Left lung (tissue), 4 donors: ENCODE measurements at regions not wholly inside any gene's neighbourhood (a gene's known extent, or its start where the extent isn't known, plus 50 kb on each side); places are given as distances from the start of the nearest gene placed in this dataset.
A peak's percentile ranks its signal among the peaks of the same experiment; 100 is the strongest.

Experiments
- ATAC-seq: fragments of 200-7000 bp; cut with Tn5 transposase; one replicate; pipeline ENCODE4 v1.9.1; 2020; ENCODE audit warnings: moderate library complexity
- DNase-seq, 4 donors: peaks; one replicate each; pipeline ENCODE4 v3.0.0-alpha.2; 2013 to 2020
- H3K27ac ChIP-seq, 2 donors: fragments of 200-600 bp; sonication (generic) in 1 of 2; one replicate each; pipeline versions ENCODE4 v1.5.0 to v1.8.0; 2020 to 2021
- H3K27me3 ChIP-seq, 2 donors: fragments of 200-600 bp; sonication (generic) in 1 of 2; one replicate each; pipeline versions ENCODE4 v1.5.0 to v1.8.0; 2020 to 2021
- H3K36me3 ChIP-seq, 2 donors: fragments of 200-600 bp; sonication (generic) in 1 of 2; one replicate each; pipeline versions ENCODE4 v1.5.0 to v1.8.0; 2020 to 2021
- H3K4me1 ChIP-seq, 2 donors: fragments of 200-600 bp; one replicate each; pipeline ENCODE4 v1.8.0; 2021
- H3K4me3 ChIP-seq, 2 donors: fragments of 200-600 bp; sonication (generic) in 1 of 2; one replicate each; pipeline versions ENCODE4 v1.5.0 to v1.8.0; 2020 to 2021; ENCODE audit warnings: mild to moderate bottlenecking in 1 of 2
- H3K9me3 ChIP-seq, 2 donors: fragments of 200-600 bp; sonication (generic) in 1 of 2; one replicate each; pipeline versions ENCODE4 v1.5.0 to v1.8.0; 2020 to 2021
- CTCF ChIP-seq, 2 donors: fragments of 200-600 bp; sonication (generic) in 1 of 2; IDR thresholded peaks; one replicate each; pipeline versions ENCODE4 v1.5.0 to v1.8.0; 2021; ENCODE audit warnings: antibody characterized with exemption in 2 of 2
- intact Hi-C, 2 donors: fragments of 100-400 bp; cut with DNase I; formaldehyde crosslinking; loops; one replicate each; pipeline versions ENCODE4 v1.11.2 to v1.14.2; 2022
- donor health status: DM: no; HTN: yes; CAD: no.
- donor health status: DM: no; HTN: no; CAD: no.

- ATAC-seq (no peak), DNase-seq (no peak)
- intact Hi-C loops = loop anchor here in 1 of 2 donors (10.0 kb wide), 1 partner anchor 147 kb away; no protein-coding TSS in a partner anchor
- no peak for TF ChIP-seq CTCF (IDR thresholded peaks at IDR 0.05)
- H3K27me3 ChIP-seq = no peaks in the 10 kb centered on the region
- no peak overlapping the region for H3K4me3 ChIP-seq
- H3K36me3 ChIP-seq = no peaks in the 10 kb centered on the region
- H3K4me1 ChIP-seq = no peaks in the 10 kb centered on the region
- peak overlapping the region; percentile 11 to 51 for H3K27ac ChIP-seq
- no peaks in the 10 kb centered on the region for H3K9me3 ChIP-seq
Observed at GRCh38 chr20:22861231-22861980, 173.7 kb upstream of the SSTR4 start.

GRCh38 chr20:22861990-22862389 lies 173.1 kb upstream of the SSTR4 start:
- Histone ChIP-seq H3K27me3 (no peaks in the 10 kb centered on the region), H3K4me3 (no peak overlapping the region), H3K4me1 (no peaks in the 10 kb centered on the region), H3K36me3 (no peaks in the 10 kb centered on the region), H3K9me3 (no peaks in the 10 kb centered on the region), H3K27ac (peak overlapping the region in 1 of 2 donors; percentile 57)
- intact Hi-C loops = loop anchor here in 1 of 2 donors (10.0 kb wide), 1 partner anchor 147 kb away; no protein-coding TSS in a partner anchor
- peak in 2 of 4 donors; percentile 21 to 64 for DNase-seq
- ATAC-seq = peak; percentile 43
- no peak for TF ChIP-seq CTCF (IDR thresholded peaks at IDR 0.05)

DNA sequence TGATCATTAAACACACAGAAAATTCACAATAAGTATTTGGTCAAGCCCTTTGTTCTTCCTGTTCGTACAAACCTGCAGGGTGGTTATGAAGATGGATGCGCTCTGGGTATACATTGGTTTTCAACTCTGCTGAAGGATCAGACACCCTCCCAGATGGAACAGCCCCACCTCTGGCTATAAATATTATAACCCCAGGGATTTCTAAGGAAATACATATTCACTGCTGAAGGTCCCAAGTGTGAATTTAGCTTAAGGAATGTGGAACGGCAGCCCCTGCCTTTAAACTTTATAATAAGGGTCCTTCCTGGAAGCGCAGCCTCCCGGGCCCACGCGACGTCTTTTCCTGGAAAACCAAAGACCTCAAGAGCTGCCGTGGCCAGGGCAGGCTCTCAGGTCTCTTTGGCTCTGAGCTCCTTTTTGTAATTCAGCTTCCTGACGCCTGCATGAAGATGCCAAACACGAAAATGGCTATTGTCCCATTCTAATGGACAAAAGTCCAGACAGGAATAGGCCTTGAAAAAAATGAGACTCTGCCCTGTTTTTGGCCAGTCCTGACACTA lies 172.4 kb upstream of the SSTR4 start:
- no peak for TF ChIP-seq CTCF (IDR thresholded peaks at IDR 0.05)
- no peaks in the 10 kb centered on the region for H3K4me1 ChIP-seq
- peak overlapping the region in 1 of 2 donors; percentile 57 for H3K27ac ChIP-seq
- intact Hi-C loops = loop anchor here in 1 of 2 donors (10.0 kb wide), 1 partner anchor 148 kb away; no protein-coding TSS in a partner anchor
- ATAC-seq = no peak
- H3K36me3 ChIP-seq = no peaks in the 10 kb centered on the region
- DNase-seq = no peak
- no peaks in the 10 kb centered on the region for H3K27me3 ChIP-seq
- H3K4me3 ChIP-seq = no peak overlapping the region
- peaks cover 0 to 3% of the 10 kb centered on the region in 2 donors for H3K9me3 ChIP-seq

DNA sequence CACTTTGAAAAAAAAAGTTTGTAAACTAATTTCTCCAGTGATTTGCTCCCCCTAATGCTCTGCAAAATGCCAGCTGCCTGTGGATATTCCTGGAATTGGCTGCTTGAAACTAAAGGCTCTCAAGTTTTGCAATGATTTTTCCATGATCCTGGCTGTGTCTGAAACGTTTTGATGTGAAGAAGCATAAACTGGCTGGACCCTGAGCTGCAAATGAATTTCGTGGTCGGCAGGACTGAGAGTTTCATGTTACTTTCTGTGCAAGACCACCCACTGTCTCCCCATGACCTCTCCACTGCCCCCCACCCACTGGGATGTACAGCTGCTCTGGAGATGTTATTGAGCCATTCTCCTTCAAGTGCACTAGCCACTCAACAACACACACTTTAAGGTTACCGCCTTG lies 171.3 kb upstream of the SSTR4 start:
- no peak for ATAC-seq
- Histone ChIP-seq H3K9me3 (peaks cover 0 to 4% of the 10 kb centered on the region in 2 donors), H3K4me3 (no peak overlapping the region), H3K27ac (no peak overlapping the region), H3K36me3 (no peaks in the 10 kb centered on the region), H3K27me3 (no peaks in the 10 kb centered on the region), H3K4me1 (no peaks in the 10 kb centered on the region)
- intact Hi-C loops = loop anchor here in 1 of 2 donors (10.0 kb wide), 1 partner anchor 149 kb away; no protein-coding TSS in a partner anchor
- DNase-seq = peak in 1 of 4 donors; percentile 26
- no peak for TF ChIP-seq CTCF (IDR thresholded peaks at IDR 0.05)

DNA sequence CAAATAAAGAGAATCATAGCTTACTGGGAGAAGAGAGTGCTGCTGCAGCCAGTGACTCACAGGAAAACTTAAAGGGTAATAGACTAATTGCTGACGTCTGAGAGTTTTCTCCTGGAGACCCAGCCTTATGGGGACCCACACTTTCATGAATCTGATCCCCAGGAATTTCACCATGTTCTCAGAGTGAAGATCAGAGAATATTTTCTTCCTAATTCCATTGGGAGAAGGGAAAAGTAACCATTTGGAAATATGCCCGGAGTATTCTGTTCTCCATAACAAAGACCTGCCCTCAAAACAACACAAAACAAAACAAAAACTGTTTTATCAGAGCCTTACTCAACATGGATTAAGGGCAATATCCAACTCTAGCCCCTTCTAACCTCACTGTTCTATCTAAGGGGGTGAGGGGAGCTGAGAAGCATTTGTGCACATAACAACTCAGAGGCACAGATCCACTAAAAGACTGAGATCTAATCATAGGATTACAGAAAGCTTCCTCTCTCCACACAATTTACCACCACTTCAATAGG lies 168.2 kb upstream of the SSTR4 start:
- ATAC-seq (no peak), DNase-seq (no peak)
- no peaks in the 10 kb centered on the region for H3K4me1 ChIP-seq
- H3K27ac ChIP-seq = no peak overlapping the region
- no peaks in the 10 kb centered on the region for H3K36me3 ChIP-seq
- no peaks in the 10 kb centered on the region for H3K27me3 ChIP-seq
- intact Hi-C loops = loop anchor here in 1 of 2 donors (10.0 kb wide), 1 partner anchor 152 kb away; no protein-coding TSS in a partner anchor
- no peak for TF ChIP-seq CTCF (IDR thresholded peaks at IDR 0.05)
- peaks cover 0 to 9% of the 10 kb centered on the region in 2 donors for H3K9me3 ChIP-seq
- no peak overlapping the region for H3K4me3 ChIP-seq
